OCI-LY7 (cell line): ENCODE measurements at regions not wholly inside any gene's neighbourhood (a gene's known extent, or its start where the extent isn't known, plus 50 kb on each side); places are given as distances from the start of the nearest gene placed in this dataset.

Experiments
- BruUV-seq: library from RNA; stranded (reverse); fragments of 400-500 nt; replicated peaks from 2 replicates; lab custom pipeline; 2021; lab: Mats Ljungman, UMichigan
- CTCF ChIA-PET: fragments of 300-600 bp; sonication (Branson Sonifier 250); formaldehyde crosslinking; loops from one replicate; lab custom pipeline; 2022; ENCODE audit warnings: antibody characterized with exemption; ENCODE audit not compliant: unreplicated experiment; lab: Charles Lee
- POLR2A ChIA-PET: fragments of 300-600 bp; sonication (Branson Sonifier 250); formaldehyde crosslinking; loops from one replicate; lab custom pipeline; 2022; ENCODE audit warnings: antibody characterized with exemption; lab: Charles Lee
- DNase-seq: peaks from one replicate; pipeline ENCODE4 v3.0.0-alpha.2; 2015; ENCODE audit warnings: low spot score
- H2AFZ ChIP-seq: fragments of 200-600 bp; sonication (generic), shearing (Covaris generic); 2 replicates; pipeline ENCODE4 v1.6.1; 2014; ENCODE audit warnings: mild to moderate bottlenecking, antibody characterized with exemption, low read length, moderate library complexity
- H3K27ac ChIP-seq: fragments of 200-600 bp; sonication (generic); 2 replicates; pipeline ENCODE4 v1.5.1; 2014; ENCODE audit warnings: mixed run types, low read depth, mild to moderate bottlenecking, moderate library complexity, low read length, inconsistent platforms; ENCODE audit not compliant: poor library complexity, severe bottlenecking
- H3K36me3 ChIP-seq: fragments of 200-600 bp; sonication (generic); 2 replicates; pipeline ENCODE4 v1.6.1; 2014; ENCODE audit warnings: mild to moderate bottlenecking, antibody characterized with exemption, low read length, moderate library complexity, mixed read lengths; ENCODE audit not compliant: insufficient read depth
- H3K4me1 ChIP-seq: fragments of 200-600 bp; sonication (generic); 2 replicates; pipeline ENCODE4 v1.5.1; 2014; ENCODE audit warnings: mild to moderate bottlenecking, low read length; ENCODE audit not compliant: insufficient read depth, poor library complexity, severe bottlenecking
- H3K4me2 ChIP-seq: fragments of 200-600 bp; sonication (generic); 2 replicates; pipeline ENCODE4 v1.6.1; 2014; ENCODE audit warnings: mild to moderate bottlenecking, low read length
- H3K4me3 ChIP-seq: fragments of 200-600 bp; sonication (generic); 2 replicates; pipeline ENCODE4 v1.5.1; 2014; ENCODE audit warnings: mild to moderate bottlenecking, low read depth, low read length; ENCODE audit not compliant: poor library complexity, severe bottlenecking
- H3K79me2 ChIP-seq: fragments of 200-600 bp; sonication (generic); 2 replicates; pipeline ENCODE4 v1.6.1; 2016; ENCODE audit warnings: low read depth, mild to moderate bottlenecking, low read length, moderate library complexity, mixed read lengths; ENCODE audit not compliant: insufficient read depth
- H3K9me2 ChIP-seq: fragments of 200-600 bp; sonication (generic); 2 replicates; pipeline ENCODE4 v1.6.1; 2016; ENCODE audit warnings: mild to moderate bottlenecking, low read length, mixed read lengths; ENCODE audit not compliant: insufficient read depth
- H3K9me3 ChIP-seq: fragments of 200-600 bp; sonication (generic); 2 replicates; pipeline ENCODE4 v1.6.1; 2014; ENCODE audit warnings: mild to moderate bottlenecking, mixed run types, low read length, mixed read lengths
- H4K20me1 ChIP-seq: fragments of 200-600 bp; sonication (generic); 2 replicates; pipeline ENCODE4 v1.6.1; 2014; ENCODE audit warnings: mild to moderate bottlenecking, antibody characterized with exemption, low read length, moderate library complexity, mixed read lengths; ENCODE audit not compliant: insufficient read depth
- EZH2phosphoT487 ChIP-seq: fragments of 200-600 bp; sonication (generic); IDR thresholded peaks from 2 replicates; pipeline ENCODE4 v1.6.1; 2018; ENCODE audit warnings: low read depth, borderline replicate concordance, mild to moderate bottlenecking, mixed run types, antibody characterized with exemption, low read length, moderate library complexity, mixed read lengths
- intact Hi-C: fragments of 100-400 bp; cut with micrococcal nuclease; formaldehyde crosslinking; loops from one replicate; pipeline ENCODE4 v1.10.0; 2022; ENCODE audit not compliant: unreplicated experiment
- TF ChIP-seq, protein P1 (sequence below): fragments of 200-600 bp; sonication (generic); conservative IDR thresholded peaks from 2 replicates; pipeline ENCODE4 v1.5.1; 2014; ENCODE audit warnings: mild to moderate bottlenecking, antibody characterized with exemption, low read length, moderate library complexity, mixed read lengths

DNA sequence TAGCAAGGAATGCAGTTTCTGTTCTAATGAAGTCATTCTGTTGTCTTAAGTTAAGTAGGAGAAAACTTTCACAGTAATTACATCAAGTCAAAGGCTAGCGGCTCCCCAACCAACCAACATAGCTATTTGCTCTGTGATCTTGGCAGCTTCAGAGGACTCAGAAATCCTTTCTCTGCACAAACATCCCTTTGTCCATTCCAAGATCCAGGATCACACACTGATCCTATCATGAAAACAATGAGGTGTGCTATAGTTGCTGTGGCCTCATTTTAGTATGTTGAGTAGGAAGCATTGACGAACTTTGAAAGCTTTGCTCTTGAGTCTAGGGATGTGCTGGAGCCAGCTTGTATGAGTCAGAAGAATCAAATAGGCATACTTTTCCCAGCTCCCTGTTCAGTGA is 218.2 kb upstream of the PRSS58 start:
- no peak overlapping the region for H2AFZ ChIP-seq
- H3K9me3 ChIP-seq, result no peaks in the 10 kb centered on the region
- no peaks in the 10 kb centered on the region for H3K79me2 ChIP-seq
- H3K4me2 ChIP-seq, result no peak overlapping the region
- POLR2A ChIA-PET, result no interaction called here
- intact Hi-C loops, result no loop called here
- no peak for DNase-seq
- H3K4me3 ChIP-seq, result no peak overlapping the region
- TF ChIP-seq EZH2phosphoT487, result no peak
- TF ChIP-seq, protein P1, sequence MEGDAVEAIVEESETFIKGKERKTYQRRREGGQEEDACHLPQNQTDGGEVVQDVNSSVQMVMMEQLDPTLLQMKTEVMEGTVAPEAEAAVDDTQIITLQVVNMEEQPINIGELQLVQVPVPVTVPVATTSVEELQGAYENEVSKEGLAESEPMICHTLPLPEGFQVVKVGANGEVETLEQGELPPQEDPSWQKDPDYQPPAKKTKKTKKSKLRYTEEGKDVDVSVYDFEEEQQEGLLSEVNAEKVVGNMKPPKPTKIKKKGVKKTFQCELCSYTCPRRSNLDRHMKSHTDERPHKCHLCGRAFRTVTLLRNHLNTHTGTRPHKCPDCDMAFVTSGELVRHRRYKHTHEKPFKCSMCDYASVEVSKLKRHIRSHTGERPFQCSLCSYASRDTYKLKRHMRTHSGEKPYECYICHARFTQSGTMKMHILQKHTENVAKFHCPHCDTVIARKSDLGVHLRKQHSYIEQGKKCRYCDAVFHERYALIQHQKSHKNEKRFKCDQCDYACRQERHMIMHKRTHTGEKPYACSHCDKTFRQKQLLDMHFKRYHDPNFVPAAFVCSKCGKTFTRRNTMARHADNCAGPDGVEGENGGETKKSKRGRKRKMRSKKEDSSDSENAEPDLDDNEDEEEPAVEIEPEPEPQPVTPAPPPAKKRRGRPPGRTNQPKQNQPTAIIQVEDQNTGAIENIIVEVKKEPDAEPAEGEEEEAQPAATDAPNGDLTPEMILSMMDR, result no peak
- H3K9me2 ChIP-seq, result no peaks in the 10 kb centered on the region
- CTCF ChIA-PET, result no interaction called here
- H3K4me1 ChIP-seq, result peaks cover 7% of the 10 kb centered on the region
- H3K36me3 ChIP-seq, result no peaks in the 10 kb centered on the region
- no TSS peak for BruUV-seq
- no peaks in the 10 kb centered on the region for H4K20me1 ChIP-seq
- H3K27ac ChIP-seq, result no peak overlapping the region

DNA sequence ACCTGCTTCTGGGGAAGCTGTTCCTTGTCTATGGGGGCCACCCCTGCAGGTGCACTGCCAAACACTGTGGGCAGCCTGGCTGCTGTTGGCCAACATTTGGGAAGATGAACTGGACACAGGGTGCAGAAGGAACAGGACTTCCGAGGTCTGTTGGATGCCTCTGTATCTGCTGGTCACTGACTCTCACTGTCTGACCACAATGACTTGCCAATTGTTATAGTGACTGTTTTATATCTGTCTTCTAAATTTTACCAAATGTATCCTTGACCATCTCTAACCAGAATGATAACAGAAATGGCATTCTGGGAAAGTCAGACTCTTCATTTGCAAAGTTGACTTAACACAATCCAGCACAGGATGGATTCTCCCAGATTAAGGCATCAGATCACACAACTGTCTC is 214.0 kb upstream of the PRSS58 start:
- CTCF ChIA-PET, result no interaction called here
- H3K9me3 ChIP-seq, result no peaks in the 10 kb centered on the region
- no peaks in the 10 kb centered on the region for H4K20me1 ChIP-seq
- H3K4me3 ChIP-seq, result no peak overlapping the region
- no peaks in the 10 kb centered on the region for H3K79me2 ChIP-seq
- H3K4me2 ChIP-seq, result no peak overlapping the region
- H3K4me1 ChIP-seq, result peaks cover 7% of the 10 kb centered on the region
- no peaks in the 10 kb centered on the region for H3K9me2 ChIP-seq
- TF ChIP-seq, protein P1, result no peak
- no peak for TF ChIP-seq EZH2phosphoT487
- no peak overlapping the region for H2AFZ ChIP-seq
- no peak for DNase-seq
- no peak overlapping the region for H3K27ac ChIP-seq
- H3K36me3 ChIP-seq, result no peaks in the 10 kb centered on the region
- intact Hi-C loops, result no loop called here
- BruUV-seq, result no TSS peak
- POLR2A ChIA-PET, result interaction anchor here (0.7 kb wide), 1 partner anchor 74 kb away, joined by 3 read pairs; no protein-coding TSS in a partner anchor

DNA sequence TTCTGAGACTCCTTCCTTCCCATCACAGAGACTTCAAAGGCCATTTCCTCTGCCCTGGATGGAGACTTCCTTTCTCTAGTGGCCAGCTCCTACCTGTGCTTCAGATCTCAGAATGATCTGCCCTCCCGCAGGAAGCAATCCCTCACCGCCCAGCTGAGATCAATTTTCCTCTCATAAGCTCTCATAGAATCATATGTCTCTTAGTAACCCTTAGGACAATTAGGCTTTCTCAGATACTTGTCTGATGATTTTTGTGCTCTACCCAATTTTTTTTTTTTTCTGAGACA is 212.6 kb upstream of the PRSS58 start:
- no peak overlapping the region for H3K4me3 ChIP-seq
- H3K27ac ChIP-seq, result no peak overlapping the region
- no peak for DNase-seq
- H3K9me2 ChIP-seq, result no peaks in the 10 kb centered on the region
- H3K9me3 ChIP-seq, result no peaks in the 10 kb centered on the region
- no peaks in the 10 kb centered on the region for H3K79me2 ChIP-seq
- no TSS peak for BruUV-seq
- CTCF ChIA-PET, result no interaction called here
- H2AFZ ChIP-seq, result no peak overlapping the region
- POLR2A ChIA-PET, result no interaction called here
- no peaks in the 10 kb centered on the region for H3K36me3 ChIP-seq
- TF ChIP-seq, protein P1, result no peak
- no peak for TF ChIP-seq EZH2phosphoT487
- H3K4me2 ChIP-seq, result no peak overlapping the region
- intact Hi-C loops, result no loop called here
- H3K4me1 ChIP-seq, result peaks cover 7% of the 10 kb centered on the region
- H4K20me1 ChIP-seq, result no peaks in the 10 kb centered on the region
